Activated CD4-positive, alpha-beta memory T cell treated with anti-CD3 and anti-CD28 coated beads, Interleukin-2, amount 10 ng/mL, durations not matched to agents 7 days and 5 days (primary cell): ENCODE measurements at regions not wholly inside any gene's neighbourhood (a gene's known extent, or its start where the extent isn't known, plus 50 kb on each side); places are given as distances from the start of the nearest gene placed in this dataset.

Experiments
- CTCF ChIA-PET: fragments of 350-600 bp; sonication (Branson Sonifier 250); formaldehyde crosslinking; loops from one replicate; lab custom pipeline; 2021; ENCODE audit warnings: antibody characterized with exemption, inconsistent platforms; lab: Charles Lee
- POLR2A ChIA-PET: fragments of 350-600 bp; sonication (Branson Sonifier 250); formaldehyde crosslinking; loops from one replicate; lab custom pipeline; 2021; ENCODE audit warnings: antibody characterized with exemption; lab: Charles Lee
- DNase-seq: peaks from one replicate; pipeline ENCODE4 v3.0.0-alpha.2; 2020
- H3K27ac Mint-ChIP-seq: one replicate; pipeline ENCODE4 v1.8.0; 2021; ENCODE audit warnings: mild to moderate bottlenecking, mixed read lengths
- H3K27me3 Mint-ChIP-seq: one replicate; pipeline ENCODE4 v1.8.0; 2021; ENCODE audit warnings: mixed read lengths
- H3K36me3 Mint-ChIP-seq: one replicate; pipeline ENCODE4 v1.8.0; 2021; ENCODE audit warnings: low read depth, mixed read lengths
- H3K4me1 Mint-ChIP-seq: one replicate; pipeline ENCODE4 v1.8.0; 2021; ENCODE audit warnings: mixed read lengths
- H3K4me3 Mint-ChIP-seq: one replicate; pipeline ENCODE4 v1.8.0; 2021; ENCODE audit warnings: mild to moderate bottlenecking, mixed read lengths
- H3K9me3 Mint-ChIP-seq: one replicate; pipeline ENCODE4 v1.8.0; 2021; ENCODE audit warnings: mixed read lengths

DNA sequence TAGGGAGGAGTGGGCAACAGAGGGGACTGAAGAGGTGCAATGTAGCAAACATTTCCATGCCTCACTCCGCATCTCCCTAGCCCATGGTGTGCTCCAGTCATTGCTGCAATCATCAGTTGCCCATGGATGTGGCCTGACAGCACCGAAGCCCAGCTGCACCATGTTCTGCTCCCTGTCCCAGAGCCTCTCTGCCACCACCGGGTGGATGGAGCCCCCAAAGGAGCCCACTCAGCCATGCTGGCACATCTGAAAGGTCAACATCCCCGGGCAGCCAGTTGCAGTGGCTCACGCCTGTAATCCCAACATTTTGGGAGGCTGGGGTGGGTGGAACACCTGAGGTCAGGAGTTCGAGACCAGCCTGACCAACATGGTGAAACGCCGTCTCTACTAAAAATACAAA is 336.4 kb upstream of the ZMIZ1 start:
- CTCF ChIA-PET, result no interaction called here
- POLR2A ChIA-PET, result no interaction called here

DNA sequence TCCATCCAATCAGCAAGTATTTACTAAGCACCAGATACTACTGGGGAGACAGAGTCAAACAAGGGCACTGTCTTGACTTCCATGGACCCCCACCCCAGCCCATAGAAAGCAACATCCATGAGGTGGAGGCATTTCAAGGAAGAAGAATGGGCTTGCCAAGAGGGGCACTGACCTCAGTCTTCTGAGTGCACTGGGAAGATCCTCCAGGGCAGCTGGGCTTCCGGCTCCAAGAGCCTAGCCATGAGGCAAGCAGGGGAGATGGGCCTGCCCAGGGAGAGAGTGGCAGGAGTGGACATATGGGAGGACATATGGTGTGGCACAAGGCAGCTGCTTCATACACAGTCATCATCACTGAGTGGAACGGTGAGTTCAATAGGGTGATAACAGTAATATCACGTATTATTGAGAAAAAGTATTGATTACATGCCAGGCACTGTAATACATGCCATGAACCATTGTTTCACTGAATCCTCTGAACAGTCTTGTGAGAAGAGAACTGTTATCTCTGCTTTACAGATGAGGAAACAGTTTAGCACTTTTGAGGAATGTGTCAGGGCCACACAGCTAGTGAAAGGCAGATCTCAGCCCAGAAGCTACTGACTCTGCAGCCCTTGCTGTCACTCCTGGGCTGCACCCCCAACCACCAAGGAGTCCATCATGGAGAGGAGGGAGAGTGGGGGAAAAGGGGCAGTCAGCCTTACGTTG is 331.7 kb upstream of the ZMIZ1 start:
- no peaks in the 10 kb centered on the region for H3K36me3 Mint-ChIP-seq
- ChIA-PET CTCF (no interaction called here), POLR2A (no interaction called here)
- no peak overlapping the region for H3K4me3 Mint-ChIP-seq
- H3K27ac Mint-ChIP-seq, result no peak overlapping the region
- H3K27me3 Mint-ChIP-seq, result peaks cover 4% of the 10 kb centered on the region
- no peaks in the 10 kb centered on the region for H3K9me3 Mint-ChIP-seq
- no peaks in the 10 kb centered on the region for H3K4me1 Mint-ChIP-seq
- no peak for DNase-seq

More for the DNA sequence above, 336.4 kb upstream of the ZMIZ1 start:
- DNase-seq, result no peak
- Mint-ChIP-seq H3K36me3 (no peaks in the 10 kb centered on the region), H3K9me3 (no peaks in the 10 kb centered on the region), H3K4me3 (no peak overlapping the region), H3K27ac (no peak overlapping the region), H3K4me1 (no peaks in the 10 kb centered on the region), H3K27me3 (peaks cover 11% of the 10 kb centered on the region)

DNA sequence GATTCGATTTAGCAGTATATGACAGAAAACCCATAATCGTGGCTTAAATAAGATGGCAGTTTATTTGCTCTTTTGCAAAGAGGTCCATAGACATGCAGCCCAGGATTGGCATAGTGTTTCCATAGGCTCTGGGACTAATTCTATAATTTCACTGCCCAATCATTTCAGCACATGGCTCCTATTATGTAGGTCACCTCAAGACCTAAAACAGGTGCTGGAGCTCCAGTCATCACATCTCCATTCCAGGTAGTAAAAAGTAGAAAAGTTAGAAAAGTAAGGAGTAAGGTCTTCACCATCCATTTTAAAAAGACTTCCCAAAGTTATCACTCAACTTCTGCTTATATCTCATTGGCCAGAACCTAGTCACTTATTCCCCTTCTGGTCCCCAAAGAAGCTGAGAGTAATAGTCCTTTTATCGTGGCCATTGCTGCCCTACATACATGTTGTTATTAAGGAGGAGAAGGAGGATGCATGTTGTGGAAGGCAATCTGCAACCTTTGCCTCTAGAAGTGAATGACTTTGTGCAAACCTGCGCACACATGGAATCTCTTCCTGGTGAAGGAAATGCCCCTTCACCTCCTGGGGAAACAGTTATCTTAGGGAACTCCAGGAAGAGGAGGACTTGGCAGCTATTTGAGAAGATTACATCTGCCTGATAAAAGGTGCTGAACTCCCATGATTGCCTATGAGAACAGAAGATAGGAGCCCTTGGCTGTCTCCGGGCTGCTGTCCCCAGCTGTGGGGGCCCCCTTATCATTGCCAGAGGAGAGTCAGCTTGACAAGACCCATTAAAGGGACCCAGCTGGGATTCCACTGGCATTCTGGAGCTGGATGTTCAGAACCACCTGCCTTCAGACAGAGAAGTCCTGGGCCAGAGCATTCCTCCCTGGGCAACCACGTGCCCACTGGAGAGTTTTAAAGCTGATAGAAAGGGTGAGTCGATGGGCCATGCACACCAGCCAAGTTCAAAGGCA is 330.6 kb upstream of the ZMIZ1 start:
- POLR2A ChIA-PET, result no interaction called here
- CTCF ChIA-PET, result no interaction called here
- Mint-ChIP-seq H3K4me1 (no peaks in the 10 kb centered on the region), H3K36me3 (no peaks in the 10 kb centered on the region), H3K27me3 (peaks cover 4% of the 10 kb centered on the region), H3K27ac (no peak overlapping the region), H3K4me3 (no peak overlapping the region), H3K9me3 (no peaks in the 10 kb centered on the region)
- no peak for DNase-seq

DNA sequence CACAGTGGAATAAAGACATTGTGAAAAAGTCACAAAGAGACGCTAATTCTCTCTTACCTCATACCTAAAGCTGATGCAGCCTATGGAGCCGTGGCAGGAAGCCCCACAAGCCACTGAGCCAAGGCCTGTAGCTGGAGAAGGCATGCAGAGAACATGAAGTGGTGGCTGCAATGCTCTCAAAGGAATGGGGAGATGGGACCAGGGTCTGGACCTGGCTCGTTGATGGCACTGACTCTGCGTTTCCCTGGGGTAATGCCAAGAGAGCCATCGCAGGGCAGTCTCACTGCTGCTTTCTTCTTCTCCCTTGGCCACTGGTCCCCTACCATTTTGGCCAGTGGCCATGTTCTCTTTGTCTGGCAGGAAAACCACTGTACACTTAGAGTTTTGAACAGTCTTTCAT is 329.9 kb upstream of the ZMIZ1 start:
- DNase-seq, result no peak
- ChIA-PET POLR2A (no interaction called here), CTCF (no interaction called here)
- no peaks in the 10 kb centered on the region for H3K36me3 Mint-ChIP-seq
- H3K9me3 Mint-ChIP-seq, result no peaks in the 10 kb centered on the region
- peaks cover 4% of the 10 kb centered on the region for H3K27me3 Mint-ChIP-seq
- no peaks in the 10 kb centered on the region for H3K4me1 Mint-ChIP-seq
- H3K27ac Mint-ChIP-seq, result no peak overlapping the region
- no peak overlapping the region for H3K4me3 Mint-ChIP-seq

DNA sequence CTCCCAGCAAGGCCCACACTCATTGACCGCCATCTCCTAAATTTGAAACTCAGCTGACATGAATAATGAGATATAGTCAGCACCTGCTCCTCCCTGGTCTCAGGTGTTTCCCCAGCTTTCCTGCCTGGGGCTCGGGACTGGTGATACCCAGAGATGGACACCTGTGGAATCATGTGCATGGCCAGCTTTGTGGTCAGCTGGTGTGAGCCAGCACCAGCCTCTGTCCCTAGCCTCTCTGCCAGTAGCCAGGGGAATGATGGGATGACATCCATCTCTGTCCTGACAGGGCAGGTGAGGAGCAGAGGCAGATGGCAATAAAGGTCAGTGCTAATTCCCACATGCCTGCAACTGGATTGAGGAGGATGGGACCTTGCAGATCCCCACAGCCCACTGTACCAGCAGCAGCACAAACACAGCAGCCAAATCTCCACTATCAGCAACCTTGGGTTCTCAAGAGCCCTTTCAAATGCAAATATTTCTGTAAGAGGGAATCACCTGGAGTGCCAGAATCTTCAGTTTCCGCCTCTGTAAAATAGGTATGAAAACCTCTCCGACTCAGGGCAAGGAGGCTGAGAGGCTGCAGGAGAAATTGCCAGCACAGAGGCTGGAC is 329.2 kb upstream of the ZMIZ1 start:
- no peaks in the 10 kb centered on the region for H3K36me3 Mint-ChIP-seq
- no peak overlapping the region for H3K4me3 Mint-ChIP-seq
- H3K4me1 Mint-ChIP-seq, result no peaks in the 10 kb centered on the region
- no peak overlapping the region for H3K27ac Mint-ChIP-seq
- no peaks in the 10 kb centered on the region for H3K9me3 Mint-ChIP-seq
- ChIA-PET POLR2A (no interaction called here), CTCF (no interaction called here)
- no peak for DNase-seq
- H3K27me3 Mint-ChIP-seq, result peaks cover 5% of the 10 kb centered on the region

DNA sequence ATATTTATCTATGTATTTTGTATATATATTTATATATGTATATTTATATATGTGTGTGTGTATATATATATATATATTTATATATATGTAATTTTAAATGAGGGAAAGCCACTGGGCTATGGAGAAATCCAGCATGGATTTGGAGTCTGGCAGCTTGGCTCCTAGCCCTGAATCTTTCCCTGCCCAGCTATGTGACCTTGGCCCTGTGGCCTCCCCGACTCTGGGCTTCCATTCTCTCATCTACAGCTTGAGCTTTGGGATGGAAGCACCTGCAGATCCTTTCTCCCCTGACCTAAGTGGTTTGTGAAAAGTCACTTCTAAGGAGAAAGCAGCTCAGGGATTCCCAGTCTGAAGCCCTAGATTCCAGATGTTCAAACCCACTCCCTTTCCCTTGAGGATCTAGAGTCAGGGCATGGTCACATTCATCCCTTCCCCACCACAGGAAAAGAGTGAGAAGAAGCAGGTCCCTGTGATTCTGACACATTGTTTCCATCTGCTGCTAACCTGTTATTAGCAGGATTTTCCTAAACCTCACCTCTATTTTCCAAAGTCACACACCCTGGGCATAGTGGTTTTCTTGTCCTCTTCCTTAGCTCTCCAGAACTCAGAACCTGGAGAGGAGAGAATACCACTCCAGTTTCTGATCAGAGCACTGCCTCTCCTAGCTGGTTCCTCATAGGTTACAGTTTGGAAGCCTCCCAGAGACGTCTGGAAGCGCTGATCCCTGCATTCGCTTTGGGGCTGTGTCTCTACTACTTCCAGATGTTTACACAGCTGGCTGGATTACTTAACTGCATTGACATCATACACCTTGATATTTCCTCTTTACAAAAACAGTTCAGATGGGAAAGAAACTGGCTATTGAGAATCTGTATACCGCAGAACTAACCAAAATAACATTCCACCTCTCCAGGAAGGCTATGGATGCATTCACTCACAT is 327.5 kb upstream of the ZMIZ1 start:
- no peaks in the 10 kb centered on the region for H3K4me1 Mint-ChIP-seq
- H3K36me3 Mint-ChIP-seq, result no peaks in the 10 kb centered on the region
- no peak overlapping the region for H3K4me3 Mint-ChIP-seq
- POLR2A ChIA-PET, result no interaction called here
- CTCF ChIA-PET, result no interaction called here
- DNase-seq, result no peak
- peaks cover 3% of the 10 kb centered on the region for H3K27me3 Mint-ChIP-seq
- H3K27ac Mint-ChIP-seq, result no peak overlapping the region
- H3K9me3 Mint-ChIP-seq, result no peaks in the 10 kb centered on the region

DNA sequence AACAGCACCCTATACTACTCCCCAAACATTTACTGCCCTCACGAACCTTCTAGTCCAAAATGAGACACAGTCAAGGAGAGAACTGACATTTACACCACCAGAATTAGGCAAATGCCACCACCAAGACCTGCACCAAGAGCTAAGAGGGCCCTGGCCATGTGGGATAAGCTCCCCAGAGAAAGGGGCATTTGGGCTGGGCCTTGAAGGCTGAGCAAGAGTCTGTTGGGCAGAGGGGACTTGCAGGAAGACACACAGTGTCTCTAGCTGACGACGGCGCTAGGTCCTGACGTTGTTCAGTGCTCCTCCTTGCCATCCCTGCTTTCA is 326.4 kb upstream of the ZMIZ1 start:
- Mint-ChIP-seq H3K27ac (no peak overlapping the region), H3K4me3 (no peak overlapping the region), H3K36me3 (no peaks in the 10 kb centered on the region), H3K27me3 (peaks cover 3% of the 10 kb centered on the region), H3K9me3 (no peaks in the 10 kb centered on the region), H3K4me1 (no peaks in the 10 kb centered on the region)
- CTCF ChIA-PET, result no interaction called here
- no peak for DNase-seq
- POLR2A ChIA-PET, result no interaction called here

DNA sequence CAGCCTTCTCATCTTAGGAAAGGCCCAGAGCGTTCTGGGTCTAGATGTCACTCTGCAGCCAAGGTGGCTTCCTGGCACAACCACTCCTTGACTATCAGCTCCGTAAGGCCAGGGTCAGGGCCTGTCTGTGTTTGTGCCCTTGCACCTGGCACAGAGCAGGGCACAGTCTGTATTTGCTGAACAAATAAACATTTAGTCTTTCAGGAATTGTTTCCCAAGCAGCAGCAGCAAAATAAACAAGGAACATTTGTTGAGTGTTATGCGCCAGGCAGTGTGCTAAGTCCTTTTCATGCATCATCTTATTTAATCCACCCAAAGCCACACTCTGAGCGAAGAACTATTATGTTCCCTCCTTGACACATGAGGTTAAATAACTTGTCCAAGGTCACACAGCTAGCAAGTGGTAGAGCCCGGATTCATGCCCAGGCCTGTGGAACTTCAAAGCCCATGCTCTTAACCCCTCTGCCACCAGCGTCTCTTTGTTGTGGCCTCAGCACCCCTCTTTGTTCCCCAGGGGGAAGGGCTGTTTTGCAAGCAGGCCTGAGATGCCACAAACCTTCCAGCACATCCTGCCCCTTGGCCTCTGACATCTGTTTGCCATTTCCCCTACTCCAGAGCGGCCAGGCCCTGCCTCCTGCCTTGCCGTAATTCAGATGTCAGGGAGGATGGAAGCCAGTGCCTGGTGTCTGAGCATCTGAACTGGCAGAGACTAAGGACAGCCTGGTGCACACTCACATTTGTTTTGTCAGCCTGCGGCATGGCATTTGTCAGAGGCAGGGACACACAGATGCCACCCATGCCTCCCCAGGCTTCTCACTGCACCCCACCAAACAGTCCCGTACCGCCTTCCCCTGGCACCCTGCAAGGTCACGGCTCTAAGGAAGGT is 325.8 kb upstream of the ZMIZ1 start:
- H3K27ac Mint-ChIP-seq, result no peak overlapping the region
- ChIA-PET POLR2A (no interaction called here), CTCF (no interaction called here)
- no peaks in the 10 kb centered on the region for H3K4me1 Mint-ChIP-seq
- no peaks in the 10 kb centered on the region for H3K9me3 Mint-ChIP-seq
- H3K4me3 Mint-ChIP-seq, result no peak overlapping the region
- H3K36me3 Mint-ChIP-seq, result no peaks in the 10 kb centered on the region
- peaks cover 3% of the 10 kb centered on the region for H3K27me3 Mint-ChIP-seq
- no peak for DNase-seq

DNA sequence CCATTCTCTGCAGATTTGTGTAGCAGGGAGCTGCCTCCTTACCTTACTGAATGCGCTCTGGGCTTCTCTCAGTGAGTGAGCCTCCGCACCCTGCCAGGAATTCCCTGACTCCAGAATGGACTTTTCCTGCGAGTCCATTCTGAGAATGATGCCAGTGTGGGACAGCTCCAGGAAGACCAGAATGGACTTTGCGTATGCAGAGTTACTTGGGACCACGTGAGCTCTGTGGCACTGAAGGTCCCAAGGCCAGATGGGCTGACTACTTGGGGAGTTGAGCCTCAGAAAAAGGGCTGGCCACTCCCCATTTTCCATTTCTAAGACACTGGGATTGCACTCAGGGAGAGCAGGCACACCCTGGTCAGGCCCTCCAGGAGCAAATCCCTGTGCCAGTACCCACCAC is 324.7 kb upstream of the ZMIZ1 start:
- POLR2A ChIA-PET, result no interaction called here
- Mint-ChIP-seq H3K9me3 (no peaks in the 10 kb centered on the region), H3K27ac (no peak overlapping the region), H3K36me3 (no peaks in the 10 kb centered on the region), H3K4me3 (no peak overlapping the region), H3K4me1 (no peaks in the 10 kb centered on the region), H3K27me3 (peaks cover 5% of the 10 kb centered on the region)
- DNase-seq, result no peak
- CTCF ChIA-PET, result no interaction called here

DNA sequence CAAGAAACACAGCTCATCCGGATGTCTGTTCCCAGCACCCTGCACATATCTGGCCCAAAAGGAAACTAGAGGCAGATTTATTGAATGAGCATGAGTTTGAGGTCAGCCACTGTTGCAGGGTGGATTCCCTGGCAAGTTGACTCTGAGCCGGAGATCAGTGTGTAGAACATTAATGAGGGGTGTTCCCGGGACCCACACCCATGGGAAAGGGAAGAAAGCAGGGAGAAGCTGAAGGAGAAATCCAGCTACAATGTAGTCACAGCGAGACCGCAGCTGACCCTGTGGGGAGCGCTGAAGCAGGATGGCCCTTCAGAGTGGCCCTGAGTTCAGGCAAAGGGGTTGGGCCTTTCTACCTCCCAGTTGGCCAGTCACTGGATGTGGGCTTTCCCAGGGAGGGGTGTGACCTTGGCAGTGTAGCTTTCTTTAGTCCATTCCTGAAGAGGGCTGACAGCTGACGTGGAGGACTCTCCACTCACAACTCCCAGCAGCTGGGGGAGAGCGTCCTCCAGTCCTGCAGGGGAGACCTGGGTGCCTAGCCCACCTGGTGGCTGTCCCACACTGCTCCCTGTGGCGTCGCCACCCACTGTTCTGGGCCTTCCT is 324.2 kb upstream of the ZMIZ1 start:
- H3K36me3 Mint-ChIP-seq, result no peaks in the 10 kb centered on the region
- H3K9me3 Mint-ChIP-seq, result no peaks in the 10 kb centered on the region
- no peaks in the 10 kb centered on the region for H3K4me1 Mint-ChIP-seq
- ChIA-PET POLR2A (no interaction called here), CTCF (no interaction called here)
- H3K4me3 Mint-ChIP-seq, result no peak overlapping the region
- no peak for DNase-seq
- H3K27ac Mint-ChIP-seq, result no peak overlapping the region
- peaks cover 5% of the 10 kb centered on the region for H3K27me3 Mint-ChIP-seq

DNA sequence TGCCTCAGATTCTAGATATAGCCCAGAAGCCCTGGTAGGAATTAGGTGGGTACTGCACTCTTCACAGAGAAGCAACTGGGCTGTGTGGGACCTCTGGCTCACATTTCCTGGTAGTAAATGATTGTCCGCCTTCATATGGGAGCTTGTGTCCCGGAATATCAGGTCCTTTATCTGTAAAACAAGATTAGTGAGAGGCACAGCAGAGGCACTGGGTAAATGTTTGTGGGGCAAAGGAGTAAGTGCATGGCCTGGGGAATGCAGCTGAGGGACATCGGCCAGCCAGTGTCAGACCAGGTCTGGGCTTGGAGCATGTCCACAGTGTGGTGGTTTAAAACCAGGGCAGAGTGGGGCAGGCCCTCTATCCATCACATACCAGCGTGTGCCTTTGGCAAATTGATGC is 323.3 kb upstream of the ZMIZ1 start:
- Mint-ChIP-seq H3K27me3 (peaks cover 5% of the 10 kb centered on the region), H3K4me3 (no peak overlapping the region), H3K9me3 (no peaks in the 10 kb centered on the region), H3K36me3 (no peaks in the 10 kb centered on the region), H3K4me1 (no peaks in the 10 kb centered on the region), H3K27ac (no peak overlapping the region)
- POLR2A ChIA-PET, result no interaction called here
- DNase-seq, result no peak
- CTCF ChIA-PET, result no interaction called here
